HCT116 (cell line): ENCODE measurements at regions not wholly inside any gene's neighbourhood (a gene's known extent, or its start where the extent isn't known, plus 50 kb on each side); places are given as distances from the start of the nearest gene placed in this dataset.

Source experiments
- ATAC-seq: fragments of 200-7000 bp; cut with Tn5 transposase; 2 replicates; pipeline ENCODE4 v1.9.1; 2020; ENCODE audit warnings: mild to moderate bottlenecking, moderate library complexity
- BruUV-seq: library from RNA; stranded (reverse); fragments of 400-500 nt; replicated peaks from 2 replicates; lab custom pipeline; 2021; lab: Mats Ljungman, UMichigan
- CTCF ChIA-PET: fragments of 300-600 bp; sonication (Branson Sonifier 250); formaldehyde crosslinking; loops from one replicate; lab custom pipeline; 2021; ENCODE audit warnings: antibody characterized with exemption; lab: Charles Lee
- POLR2A ChIA-PET: fragments of 300-600, 350-600 bp; sonication (Branson Sonifier 250); formaldehyde crosslinking; loops from one replicate; lab custom pipeline; 2021; ENCODE audit warnings: antibody characterized with exemption; lab: Charles Lee
- RAD21 ChIA-PET, 2 experiments: fragments of 300-600 bp; sonication (Branson Sonifier 250); formaldehyde crosslinking; loops; one replicate each; lab custom pipeline; 2023; ENCODE audit warnings: low total read pairs in 2 of 2; ENCODE audit not compliant: uncharacterized antibody in 2 of 2, unreplicated experiment in 2 of 2, low non-redundant PET in 1 of 2; lab: Charles Lee
- DNase-seq: peaks from one replicate; pipeline ENCODE4 v3.0.0-alpha.2; 2010; ENCODE audit warnings: low read depth, low spot score
- H2AFZ ChIP-seq: fragments of 200-600 bp; shearing (Covaris generic), sonication (generic); 2 replicates; pipeline ENCODE4 v1.6.1; 2017; ENCODE audit warnings: low read depth, mixed run types, mixed read lengths, antibody characterized with exemption, low read length; ENCODE audit not compliant: poor library complexity, severe bottlenecking
- H3K27ac ChIP-seq: 2 replicates; pipeline ENCODE4 v1.5.1; 2012; ENCODE audit warnings: low read depth, low read length
- H3K27me3 ChIP-seq: fragments of 200-600 bp; sonication (generic); 2 replicates; pipeline ENCODE4 v1.6.1; 2016; ENCODE audit warnings: mixed run types, low read length, mixed read lengths; ENCODE audit not compliant: insufficient read depth
- H3K36me3 ChIP-seq, 2 experiments: fragments of 200-500 bp in 1 of 2; fragments of 200-600 bp in 1 of 2; sonication (Bioruptor generic) in 1 of 2; sonication (generic) in 1 of 2; 2 replicates each; pipeline versions ENCODE4 v1.5.1 to v1.6.1; 2014 to 2016; ENCODE audit warnings: low read length in 2 of 2, inconsistent platforms in 1 of 2, mixed read lengths in 1 of 2, mixed run types in 1 of 2; ENCODE audit not compliant: insufficient read depth in 2 of 2, control insufficient read depth in 1 of 2
- H3K4me1 ChIP-seq, 2 experiments: fragments of 200-600 bp in 1 of 2; sonication (generic) in 1 of 2; 2 replicates each; pipeline versions ENCODE4 v1.5.1 to v1.6.1; 2012 to 2017; ENCODE audit warnings: low read length in 2 of 2, inconsistent platforms in 1 of 2, mild to moderate bottlenecking in 1 of 2, mixed read lengths in 1 of 2, mixed run types in 1 of 2, moderate library complexity in 1 of 2; ENCODE audit not compliant: insufficient read depth in 2 of 2, control insufficient read depth in 1 of 2
- H3K4me2 ChIP-seq: fragments of 200-600 bp; sonication (generic); 2 replicates; pipeline ENCODE4 v1.6.1; 2017; ENCODE audit warnings: mixed run types, low read length, mixed read lengths
- H3K4me3 ChIP-seq, 2 experiments: fragments of 200-600 bp in 1 of 2; sonication (generic) in 1 of 2; replicated peaks in 1 of 2; 2 replicates each; pipeline ENCODE4 v1.5.1; 2011 to 2016; ENCODE audit warnings: low read length in 2 of 2, control low read depth in 1 of 2, low read depth in 1 of 2, mild to moderate bottlenecking in 1 of 2, mixed read lengths in 1 of 2, mixed run types in 1 of 2
- H3K79me2 ChIP-seq: fragments of 200-600 bp; sonication (generic); 2 replicates; pipeline ENCODE4 v1.6.1; 2017; ENCODE audit warnings: mild to moderate bottlenecking, mixed run types, low read length, moderate library complexity, mixed read lengths; ENCODE audit not compliant: insufficient read depth
- H3K9ac ChIP-seq: fragments of 200-600 bp; sonication (generic); 2 replicates; pipeline ENCODE4 v1.6.1; 2016; ENCODE audit warnings: low read length, mixed read lengths
- H3K9me2 ChIP-seq: fragments of 200-600 bp; sonication (generic), shearing (Covaris generic); 2 replicates; pipeline ENCODE4 v1.6.1; 2017; ENCODE audit warnings: mixed run types, mild to moderate bottlenecking, moderate library complexity; ENCODE audit not compliant: insufficient read depth
- H3K9me3 ChIP-seq, 2 experiments: fragments of 200-500 bp in 1 of 2; fragments of 200-600 bp in 1 of 2; sonication (Bioruptor generic) in 1 of 2; sonication (generic) in 1 of 2; 2 replicates each; pipeline ENCODE4 v1.6.1; 2014 to 2017; ENCODE audit warnings: low read length in 2 of 2, mixed read lengths in 2 of 2, inconsistent platforms in 1 of 2, low read depth in 1 of 2, mild to moderate bottlenecking in 1 of 2, mixed run types in 1 of 2, moderate library complexity in 1 of 2; ENCODE audit not compliant: control insufficient read depth in 1 of 2, insufficient read depth in 1 of 2
- H4K20me1 ChIP-seq: fragments of 200-600 bp; sonication (generic), shearing (Covaris generic); 2 replicates; pipeline ENCODE4 v1.6.1; 2017; ENCODE audit warnings: mixed run types, mild to moderate bottlenecking, moderate library complexity; ENCODE audit not compliant: insufficient read depth
- CBX3 ChIP-seq: IDR thresholded peaks from 2 replicates; pipeline ENCODE4 v1.6.1; 2012; ENCODE audit warnings: low read depth
- CEBPB ChIP-seq: IDR thresholded peaks from 2 replicates; pipeline ENCODE4 v1.6.1; 2012; ENCODE audit warnings: low read depth
- CTCF ChIP-seq, 3 experiments: fragments of 200-600 bp in 1 of 3; sonication (generic) in 1 of 3; IDR thresholded peaks in 2 of 3; conservative IDR thresholded peaks in 1 of 3; 2 replicates each; pipeline ENCODE4 v1.5.1; 2012 to 2017; ENCODE audit warnings: low read depth in 2 of 3, low read length in 2 of 3, antibody characterized with exemption in 1 of 3, borderline replicate concordance in 1 of 3, control low read depth in 1 of 3, mild to moderate bottlenecking in 1 of 3, mixed read lengths in 1 of 3, mixed run types in 1 of 3, moderate library complexity in 1 of 3; ENCODE audit not compliant: insufficient read depth in 1 of 3
- EGR1 ChIP-seq: IDR thresholded peaks from 2 replicates; pipeline ENCODE4 v1.6.1; 2012; ENCODE audit warnings: low read depth
- EZH2 ChIP-seq: fragments of 200-600 bp; sonication (generic); IDR thresholded peaks from 2 replicates; pipeline ENCODE4 v1.6.1; 2017; ENCODE audit warnings: antibody characterized with exemption, mixed run types
- EZH2phosphoT487 ChIP-seq: fragments of 200-600 bp; IDR thresholded peaks from 2 replicates; pipeline ENCODE4 v1.6.1; 2018; ENCODE audit warnings: antibody characterized with exemption, borderline replicate concordance
- JUND ChIP-seq: IDR thresholded peaks from 2 replicates; pipeline ENCODE4 v1.6.1; 2012
- POLR2A ChIP-seq: IDR thresholded peaks from 2 replicates; pipeline ENCODE4 v1.7.0; 2011; ENCODE audit warnings: borderline replicate concordance; ENCODE audit not compliant: insufficient read depth, insufficient read length; ENCODE audit errors: extremely low read depth
- POLR2AphosphoS5 ChIP-seq: IDR thresholded peaks from 2 replicates; pipeline ENCODE4 v1.6.1; 2011; ENCODE audit warnings: mild to moderate bottlenecking, low read depth, low read length, moderate library complexity
- RAD21 ChIP-seq: IDR thresholded peaks from 2 replicates; pipeline ENCODE4 v1.6.1; 2012; ENCODE audit warnings: low read depth, mild to moderate bottlenecking
- SRF ChIP-seq: IDR thresholded peaks from 2 replicates; pipeline ENCODE4 v1.6.1; 2012; ENCODE audit warnings: low read depth
- TCF7L2 ChIP-seq: IDR thresholded peaks from 2 replicates; pipeline ENCODE4 v1.7.0; 2011; ENCODE audit warnings: borderline replicate concordance, inconsistent platforms; ENCODE audit not compliant: insufficient read depth, insufficient read length; ENCODE audit errors: extremely low read depth
- YY1 ChIP-seq: IDR thresholded peaks from 2 replicates; pipeline ENCODE4 v1.6.1; 2011; ENCODE audit warnings: low read length, low read depth, moderate library complexity, mild to moderate bottlenecking; ENCODE audit not compliant: insufficient replicate concordance; ENCODE audit errors: extremely low read depth
- ZNF274 ChIP-seq: fragments of 200-500 bp; sonication (Bioruptor generic); IDR thresholded peaks from 2 replicates; pipeline ENCODE4 v1.6.1; 2014; ENCODE audit warnings: mild to moderate bottlenecking, low read depth, low read length, inconsistent platforms
- intact Hi-C: fragments of 100-400 bp; cut with micrococcal nuclease; formaldehyde crosslinking; loops from 2 replicates; pipeline ENCODE4 v1.10.0; 2022

- TF ChIP-seq EZH2, result no peak
- TF ChIP-seq JUND, result no peak
- TF ChIP-seq EZH2phosphoT487, result no peak
- no peak for TF ChIP-seq CBX3
- no peak for TF ChIP-seq CEBPB
- no peak for TF ChIP-seq YY1
Observed at GRCh38 chr5:138661991-138662434, 86.8 kb upstream of the HSPA9 start (continued).

- Histone ChIP-seq H3K9me2 (no peaks in the 10 kb centered on the region), H3K36me3 (no peaks in the 10 kb centered on the region), H3K79me2 (no peaks in the 10 kb centered on the region), H2AFZ (no peak overlapping the region), H3K27ac (no peak overlapping the region), H3K9me3 (no peaks in the 10 kb centered on the region), H3K4me3 (no peak overlapping the region), H4K20me1 (no peaks in the 10 kb centered on the region), H3K9ac (no peak overlapping the region), H3K4me2 (no peak overlapping the region), H3K4me1 (peaks cover 4 to 8% of the 10 kb centered on the region in 2 experiments; a peak in 2 of 4 replicates), H3K27me3 (no peaks in the 10 kb centered on the region)
- no TSS peak for BruUV-seq
- TF ChIP-seq CBX3 (no peak), TCF7L2 (no peak), POLR2AphosphoS5 (no peak), CTCF (IDR thresholded peaks at IDR 0.05 in 2 of 3, conservative IDR thresholded peaks at IDR 0.05 in 1 of 3; ENCODE audit: borderline replicate concordance in 1 of 3, insufficient read depth in 1 of 3, low read depth in 2 of 3, low read length in 2 of 3) (no peak), SRF (no peak), YY1 (no peak), EZH2phosphoT487 (no peak), EGR1 (no peak), CEBPB (no peak), EZH2 (no peak), JUND (no peak), ZNF274 (no peak), POLR2A (no peak), RAD21 (no peak)
- CTCF ChIA-PET, result no interaction called here
- DNase-seq, result no peak
- ATAC-seq, result no peak
- intact Hi-C loops, result no loop called here
- POLR2A ChIA-PET, result no interaction called here
- RAD21 ChIA-PET, result no interaction called here
Observed at GRCh38 chr5:138661291-138661960, 86.2 kb upstream of the HSPA9 start.
